Adrenal gland (tissue), 5 donors: ENCODE measurements at regions not wholly inside any gene's neighbourhood (a gene's known extent, or its start where the extent isn't known, plus 50 kb on each side); places are given as distances from the start of the nearest gene placed in this dataset.

ENCODE experiments used
- CTCF ChIP-seq, 6 experiments: fragments of 450-650 bp in 4 of 6; fragments of 200-600 bp in 2 of 6; sonication (generic) in 1 of 6; IDR thresholded peaks; 1 replicate in 5 of 6; 2 replicates in 1 of 6; pipeline versions ENCODE4 v1.5.1 to v1.8.0; 2016 to 2021; ENCODE audit warnings: antibody characterized with exemption in 6 of 6, mild to moderate bottlenecking in 2 of 6, moderate library complexity in 1 of 6
- POLR2A ChIP-seq, 2 donors: fragments of 450-650 bp; IDR thresholded peaks; one replicate each; pipeline ENCODE4 v1.6.1; 2017; ENCODE audit warnings: antibody characterized with exemption in 2 of 2, mild to moderate bottlenecking in 2 of 2, moderate library complexity in 1 of 2
- donor health status: DM: no; HTN: no; CAD: no.

- no peak for TF ChIP-seq CTCF (IDR thresholded peaks at IDR 0.05)
- no peak for TF ChIP-seq POLR2A (IDR thresholded peaks at IDR 0.05)
Measured at GRCh38 chr3:182239316-182239715, 527.6 kb downstream of the SOX2 start.
